22Rv1 (cell line): ENCODE measurements at regions not wholly inside any gene's neighbourhood (a gene's known extent, or its start where the extent isn't known, plus 50 kb on each side); places are given as distances from the start of the nearest gene placed in this dataset.

ENCODE experiments used
- ZFX ChIP-seq: fragments of 450-650 bp; IDR thresholded peaks from 2 replicates; pipeline ENCODE4 v1.6.1; 2017; ENCODE audit warnings: antibody characterized with exemption, borderline replicate concordance
- TF ChIP-seq, protein P1 (sequence below): fragments of 450-650 bp; IDR thresholded peaks from 2 replicates; pipeline ENCODE4 v1.5.1; 2017; ENCODE audit warnings: mild to moderate bottlenecking

DNA sequence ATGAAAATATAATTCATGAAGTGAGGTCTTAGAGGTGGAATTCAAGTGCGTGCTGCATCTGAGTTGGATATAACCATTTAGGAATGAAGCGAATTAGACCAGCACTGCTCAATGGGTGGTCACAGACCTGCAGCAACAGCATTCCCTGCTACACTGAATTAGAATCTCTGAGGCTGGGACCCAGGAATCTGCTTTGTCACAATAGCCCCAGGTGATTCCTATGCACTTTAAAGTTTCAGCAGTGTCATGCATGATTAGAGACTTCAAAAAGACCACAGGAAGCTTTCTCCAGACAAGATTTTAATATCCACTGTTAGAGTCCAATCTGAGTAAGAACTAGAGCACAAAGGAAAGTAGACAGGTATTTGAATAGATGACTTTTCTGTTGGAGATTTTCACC lies 352.8 kb upstream of the VSTM2A start:
- TF ChIP-seq, protein P1, sequence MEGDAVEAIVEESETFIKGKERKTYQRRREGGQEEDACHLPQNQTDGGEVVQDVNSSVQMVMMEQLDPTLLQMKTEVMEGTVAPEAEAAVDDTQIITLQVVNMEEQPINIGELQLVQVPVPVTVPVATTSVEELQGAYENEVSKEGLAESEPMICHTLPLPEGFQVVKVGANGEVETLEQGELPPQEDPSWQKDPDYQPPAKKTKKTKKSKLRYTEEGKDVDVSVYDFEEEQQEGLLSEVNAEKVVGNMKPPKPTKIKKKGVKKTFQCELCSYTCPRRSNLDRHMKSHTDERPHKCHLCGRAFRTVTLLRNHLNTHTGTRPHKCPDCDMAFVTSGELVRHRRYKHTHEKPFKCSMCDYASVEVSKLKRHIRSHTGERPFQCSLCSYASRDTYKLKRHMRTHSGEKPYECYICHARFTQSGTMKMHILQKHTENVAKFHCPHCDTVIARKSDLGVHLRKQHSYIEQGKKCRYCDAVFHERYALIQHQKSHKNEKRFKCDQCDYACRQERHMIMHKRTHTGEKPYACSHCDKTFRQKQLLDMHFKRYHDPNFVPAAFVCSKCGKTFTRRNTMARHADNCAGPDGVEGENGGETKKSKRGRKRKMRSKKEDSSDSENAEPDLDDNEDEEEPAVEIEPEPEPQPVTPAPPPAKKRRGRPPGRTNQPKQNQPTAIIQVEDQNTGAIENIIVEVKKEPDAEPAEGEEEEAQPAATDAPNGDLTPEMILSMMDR, result no peak
- no peak for TF ChIP-seq ZFX
